GF-D8 (cell line): ENCODE measurements at regions not wholly inside any gene's neighbourhood (a gene's known extent, or its start where the extent isn't known, plus 50 kb on each side); places are given as distances from the start of the nearest gene placed in this dataset.
"Not testable (repeated sequence)": the region's sequence is repeated elsewhere in the genome, so short reads cannot be mapped to it uniquely, and the experiment has no call there.

Experiments
- DNase-seq: peaks from one replicate; lab custom pipeline; 2025; lab: John Stamatoyannopoulos, UW

DNA sequence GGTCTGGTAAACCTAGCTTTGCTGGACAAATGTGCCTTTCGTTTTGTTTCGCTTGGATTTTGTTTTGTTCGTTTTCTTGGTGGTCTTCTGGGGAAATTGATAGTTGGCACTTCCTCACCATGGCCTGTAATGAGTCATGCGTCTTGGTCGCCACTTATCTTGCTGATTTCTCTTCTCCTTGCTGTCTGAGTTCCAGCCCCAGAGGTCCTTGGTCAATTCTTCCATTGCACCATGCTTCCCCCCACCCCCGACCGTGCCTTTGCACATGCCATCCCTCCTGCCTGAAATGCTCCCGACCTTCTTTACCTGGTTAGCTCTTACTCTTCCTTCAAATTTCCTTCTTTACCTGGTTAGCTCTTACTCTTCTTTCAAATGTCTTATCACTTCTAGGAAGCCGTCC is 168.7 kb upstream of the MSX2 start:
- DNase-seq = no peak

DNA sequence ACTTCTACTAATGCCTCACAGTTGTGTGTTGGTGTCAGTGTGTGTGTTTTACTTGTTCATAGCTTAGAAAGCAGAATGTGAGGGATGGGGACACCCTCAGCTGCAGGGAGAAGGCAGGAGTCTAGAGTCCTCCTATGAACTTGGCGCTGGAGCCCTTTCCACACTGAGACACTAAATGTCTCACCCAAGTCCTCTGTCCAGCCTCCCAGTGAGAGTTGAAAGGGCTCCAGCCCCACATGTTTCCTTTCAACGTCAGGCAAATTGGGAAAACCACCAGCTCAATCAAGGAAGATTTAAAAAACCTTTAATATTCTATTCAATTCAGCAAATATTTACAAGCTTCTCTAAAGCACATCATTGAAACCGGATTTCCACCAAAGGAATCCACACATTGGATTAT is 167.6 kb upstream of the MSX2 start:
- DNase-seq = no peak

DNA sequence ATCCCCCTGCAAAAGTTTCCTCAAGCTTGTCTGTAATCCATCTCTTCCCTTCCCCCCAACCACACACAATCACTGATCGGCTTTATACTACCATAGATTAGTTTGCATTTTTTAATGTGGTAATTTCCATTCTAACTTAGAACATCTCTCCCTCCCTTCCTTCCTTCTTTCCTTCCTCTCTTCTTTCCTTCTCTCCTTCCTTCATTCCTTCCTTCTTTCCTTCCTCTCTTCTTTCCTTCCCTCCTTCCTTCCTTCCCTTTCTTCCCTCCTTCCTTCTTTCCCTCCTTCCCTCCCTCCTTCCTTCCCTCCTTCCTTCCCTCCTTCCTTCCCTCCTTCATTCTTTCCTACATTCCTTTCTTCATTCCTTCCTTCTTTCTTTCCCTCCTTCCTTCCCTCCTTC is 166.2 kb upstream of the MSX2 start:
- DNase-seq = no peak

DNA sequence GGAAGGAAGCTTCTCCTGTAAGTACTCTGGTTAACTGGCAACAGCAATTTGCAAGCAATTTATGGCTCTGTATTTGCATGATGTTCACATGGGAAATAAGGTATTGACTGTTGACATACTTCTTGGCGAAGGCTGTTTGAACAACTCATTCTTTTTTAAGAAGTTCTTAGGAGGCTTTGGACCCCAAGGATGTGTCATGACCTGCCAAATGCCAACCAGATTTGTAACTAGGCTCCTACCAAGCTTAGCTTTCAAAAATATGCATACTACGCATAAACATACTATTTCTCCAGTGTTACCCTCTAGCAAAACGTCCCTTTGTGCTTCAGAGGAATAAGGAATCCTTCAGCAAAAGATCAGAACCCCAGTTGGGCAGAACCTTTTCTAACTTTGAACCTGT is 165.2 kb upstream of the MSX2 start:
- no peak for DNase-seq

DNA sequence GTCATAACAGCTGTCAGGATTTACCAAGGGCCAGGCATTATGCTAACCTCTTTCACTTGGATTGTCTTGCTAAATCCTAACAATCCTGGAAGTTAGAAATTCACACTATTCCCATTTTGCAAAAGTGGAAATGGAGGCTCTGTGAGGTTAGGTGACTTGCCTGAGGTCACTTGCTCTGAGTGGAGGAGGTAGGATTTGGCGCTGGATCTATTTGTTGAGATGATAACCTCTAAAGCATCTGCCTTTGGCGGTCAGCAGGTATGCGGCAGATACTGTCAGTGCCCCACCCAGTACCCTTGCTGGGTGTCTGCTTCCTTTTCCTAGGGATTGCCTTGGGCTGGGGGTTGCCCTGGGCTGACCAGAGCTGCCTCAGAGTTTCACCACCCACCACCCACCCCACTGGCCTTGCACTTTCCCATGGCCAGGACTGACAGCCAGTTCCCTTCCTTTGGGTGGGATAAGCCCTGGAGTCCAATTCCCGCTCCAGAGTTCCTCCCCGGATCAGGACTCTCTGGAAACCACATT is 164.8 kb upstream of the MSX2 start:
- no peak for DNase-seq

DNA sequence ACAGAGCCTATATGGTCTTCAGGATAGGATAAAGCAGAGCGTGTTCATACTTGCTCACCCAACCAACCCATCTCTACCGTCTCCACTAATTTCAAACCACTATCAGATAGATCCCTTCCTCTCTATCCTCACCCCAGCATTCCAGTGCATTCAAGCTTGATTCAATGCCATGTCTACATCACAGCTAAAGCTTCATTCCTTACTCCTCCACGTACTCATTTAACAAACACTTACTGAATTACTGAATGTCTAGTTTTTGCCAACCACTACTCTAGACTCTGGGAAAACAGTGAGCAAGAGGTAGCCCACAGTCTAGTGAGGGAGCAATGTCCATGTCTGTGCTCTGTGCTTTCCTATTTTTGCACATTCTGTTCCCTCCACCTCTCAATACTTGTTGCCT is 163.5 kb upstream of the MSX2 start:
- no peak for DNase-seq

DNA sequence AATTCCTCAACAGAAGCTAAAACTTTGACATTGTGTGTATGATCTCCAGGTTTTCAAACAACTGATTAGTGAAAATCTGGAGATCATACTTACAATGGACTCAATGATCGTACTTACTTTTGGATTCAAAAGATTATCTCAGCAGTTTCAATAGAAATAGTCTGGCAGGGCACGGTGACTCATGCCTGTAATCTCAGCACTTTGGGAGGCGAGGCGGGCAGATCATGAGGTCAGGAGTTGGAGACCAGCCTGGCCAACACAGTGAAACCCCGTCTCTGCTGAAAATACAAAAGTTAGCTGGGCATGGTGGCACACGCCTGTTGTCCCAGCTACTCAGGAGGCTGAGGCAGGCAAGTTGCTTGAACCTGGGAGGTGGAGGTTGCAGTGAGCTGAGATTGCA is 161.3 kb upstream of the MSX2 start:
- DNase-seq = not testable (repeated sequence)

DNA sequence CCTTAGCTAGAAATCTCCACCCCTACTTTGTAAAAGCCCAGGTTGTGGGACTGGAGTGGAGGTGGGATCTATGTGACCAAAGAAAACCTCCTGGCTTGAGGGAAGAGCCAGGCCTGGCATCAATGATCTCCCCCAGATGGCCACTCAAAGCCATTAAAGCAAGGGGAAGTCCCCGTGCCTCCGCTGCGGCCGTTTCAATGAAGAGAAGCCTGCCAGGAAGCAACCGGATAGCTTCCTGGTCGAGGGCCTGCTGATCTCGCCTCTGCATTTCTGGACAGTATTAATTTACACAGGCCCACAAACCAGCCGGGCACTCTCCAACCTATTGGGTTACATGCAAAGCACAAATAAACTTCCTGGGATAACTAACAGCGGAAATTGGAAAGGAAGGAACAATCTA is 160.5 kb upstream of the MSX2 start:
- no peak for DNase-seq

DNA sequence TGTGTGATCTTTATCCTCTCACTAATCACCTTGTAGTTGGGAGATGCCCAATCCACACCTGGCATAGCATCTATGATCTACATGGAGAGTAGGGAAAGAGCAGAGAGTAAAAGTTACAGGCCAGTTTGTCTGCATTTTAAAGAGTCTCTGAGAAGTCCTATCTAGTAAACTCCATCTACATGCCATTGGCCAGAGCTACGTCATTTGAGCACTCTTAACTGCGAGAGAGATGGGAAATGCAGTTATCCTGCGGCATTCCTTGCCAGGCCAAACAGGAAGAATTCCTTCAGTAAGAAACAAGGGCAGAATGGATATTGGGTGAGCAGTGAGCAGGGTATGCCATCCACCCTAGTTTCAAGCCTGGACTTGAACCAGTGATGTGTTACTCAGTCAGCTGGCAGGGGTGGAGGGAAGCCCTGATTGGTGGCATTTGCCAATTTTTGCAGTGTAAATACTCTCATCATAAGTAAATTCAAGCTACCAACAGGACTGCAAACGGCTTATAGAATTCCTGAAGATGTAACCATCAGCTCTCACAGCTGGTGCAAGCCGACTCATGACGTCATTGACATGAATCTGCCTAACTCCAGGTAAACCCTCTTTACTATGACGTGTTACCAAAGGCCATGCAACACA is 156.8 kb upstream of the MSX2 start:
- no peak for DNase-seq

DNA sequence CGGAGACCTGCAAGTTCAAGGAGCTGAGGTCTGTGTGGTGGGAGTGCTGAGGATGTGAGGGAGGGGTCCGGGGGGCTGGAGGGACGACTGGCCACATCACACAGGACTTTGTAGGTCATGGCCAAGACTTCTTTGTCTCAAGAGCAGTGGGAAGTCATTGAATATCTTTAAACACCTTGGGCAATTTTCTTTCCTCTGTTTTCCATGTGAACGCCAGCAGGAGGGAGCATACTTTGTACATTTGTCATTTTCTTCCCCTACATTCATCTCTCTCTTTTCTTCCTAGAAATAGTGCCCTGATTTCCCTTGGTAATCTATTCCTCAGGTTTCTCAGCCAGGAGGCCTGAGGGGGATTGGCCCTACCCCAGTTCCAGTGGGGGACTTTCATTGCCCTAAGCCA is 153.7 kb upstream of the MSX2 start:
- DNase-seq = no peak

DNA sequence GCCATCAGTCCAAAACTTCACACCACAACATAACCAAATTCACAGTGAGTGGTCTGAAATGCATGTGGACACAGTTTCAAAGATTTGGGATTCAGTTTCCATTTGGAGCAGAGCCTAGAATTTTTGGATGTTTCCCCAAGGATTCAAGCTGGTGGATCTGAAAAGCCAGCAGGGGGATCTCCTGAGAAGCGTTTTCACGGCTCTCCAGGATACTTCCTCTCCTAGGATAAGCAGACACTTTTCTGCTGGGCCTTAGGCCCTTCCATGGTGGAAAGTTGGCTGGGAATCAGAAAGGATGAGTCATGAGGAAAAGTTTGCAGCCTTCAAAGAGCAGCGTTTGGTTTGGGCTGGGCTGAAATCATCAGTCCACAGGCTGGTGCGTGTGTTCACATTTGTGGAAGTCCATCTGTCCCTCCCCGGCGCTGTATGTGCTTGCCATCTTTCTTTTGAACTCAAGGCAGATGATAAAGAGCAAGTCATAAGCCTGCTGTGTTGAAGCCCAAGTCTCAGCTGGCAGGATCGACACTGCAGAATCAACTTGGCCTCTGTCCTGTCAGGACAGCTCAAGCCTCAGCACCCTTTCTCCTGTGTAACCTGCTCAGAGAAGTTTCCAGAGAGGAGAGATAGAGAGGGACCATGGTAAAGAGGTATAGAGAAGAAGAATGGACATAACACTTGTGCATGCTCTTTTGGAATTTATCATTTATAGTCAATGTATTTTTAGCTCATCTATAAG is 152.6 kb upstream of the MSX2 start:
- DNase-seq = no peak

DNA sequence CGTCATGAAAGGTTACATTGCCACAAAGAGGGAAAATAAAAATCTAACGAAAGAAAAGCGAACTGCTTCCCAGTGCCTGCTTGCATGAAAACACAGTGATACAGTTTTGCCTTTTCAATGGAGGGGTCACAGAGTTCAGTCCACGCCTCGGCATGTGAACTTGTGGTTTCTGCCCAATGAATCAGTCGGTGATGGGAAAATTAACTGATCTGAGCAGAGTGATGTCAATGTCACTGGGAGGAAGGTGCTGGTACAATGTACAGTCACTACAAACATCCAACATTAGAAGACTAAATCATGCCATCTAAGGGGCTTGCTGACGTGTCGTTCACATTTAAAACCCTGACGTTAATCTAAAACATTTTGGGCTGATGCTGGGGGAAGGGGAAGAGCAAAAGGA is 151.8 kb upstream of the MSX2 start:
- no peak for DNase-seq

DNA sequence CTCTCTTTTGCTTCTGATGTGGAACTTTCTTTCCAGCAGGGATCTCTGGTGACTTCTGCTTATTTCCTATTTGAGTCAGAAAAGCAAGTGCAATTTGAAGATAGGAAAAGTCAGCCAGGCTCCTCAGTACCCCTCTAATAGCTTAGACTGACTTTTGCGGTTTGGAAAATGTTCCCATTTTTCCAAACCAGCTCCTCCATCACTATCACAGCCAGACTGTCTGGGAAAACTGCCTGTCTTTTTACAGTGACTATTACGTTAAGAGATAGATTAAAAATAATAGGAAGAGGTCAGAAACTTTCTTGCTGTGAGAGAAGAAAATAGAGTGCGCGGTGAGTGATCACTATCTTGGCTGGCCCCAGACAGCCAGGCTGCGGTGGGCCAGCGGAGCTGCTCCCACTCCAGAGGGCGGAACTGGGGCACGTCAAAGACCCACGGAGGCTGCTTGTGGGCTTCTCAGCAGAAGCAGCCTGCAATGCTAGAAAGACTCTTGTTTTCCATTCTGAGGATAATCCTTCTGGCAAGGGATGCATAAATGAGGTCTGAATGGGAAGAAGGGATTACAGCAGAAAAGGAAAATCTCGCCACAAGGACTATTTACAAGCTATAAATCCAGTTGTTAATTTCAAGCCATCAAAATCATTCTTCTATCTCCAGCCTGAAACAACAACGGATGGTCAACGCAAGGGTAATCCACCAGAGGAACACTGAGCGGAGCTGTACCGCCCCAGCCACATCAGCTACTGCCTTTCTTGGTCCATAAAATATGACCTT is 151.0 kb upstream of the MSX2 start:
- DNase-seq = no peak

DNA sequence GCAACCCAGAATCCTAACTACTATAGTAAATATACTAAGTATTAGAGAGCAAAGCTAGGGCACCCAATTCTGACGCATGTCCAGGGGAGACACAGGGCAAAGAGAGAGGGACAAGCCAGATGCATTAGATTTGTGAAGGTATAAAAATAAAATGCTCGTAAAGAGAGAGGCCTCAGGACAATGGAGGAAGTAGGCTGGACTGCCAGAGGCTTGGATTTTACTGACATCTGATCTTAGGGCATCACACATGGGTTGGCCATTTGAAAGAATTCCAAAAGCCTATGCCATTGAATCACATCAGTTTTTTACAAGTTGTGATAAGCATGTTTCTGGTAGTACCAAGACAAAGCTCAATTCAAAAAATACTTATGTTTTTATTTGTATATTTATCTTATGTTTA is 149.3 kb upstream of the MSX2 start:
- no peak for DNase-seq

DNA sequence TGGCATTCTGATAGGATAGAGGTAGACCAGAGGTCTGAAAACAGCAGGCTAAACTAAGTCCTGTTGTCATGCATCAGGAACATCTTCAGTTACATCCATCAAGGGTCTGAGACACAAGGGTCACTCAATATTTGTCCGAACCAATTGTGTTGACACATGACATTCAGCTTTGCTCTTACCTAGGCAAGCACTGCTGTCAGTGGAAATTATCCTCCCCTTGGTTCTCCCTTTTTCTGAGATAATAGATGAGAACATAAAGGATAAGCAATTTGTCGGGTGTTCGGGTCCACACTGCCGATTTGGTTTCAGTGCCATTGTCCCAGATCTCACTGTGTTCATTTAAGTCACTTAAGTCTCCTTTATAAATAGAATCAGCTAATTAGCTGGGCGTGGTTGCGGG is 148.3 kb upstream of the MSX2 start:
- DNase-seq = no peak

DNA sequence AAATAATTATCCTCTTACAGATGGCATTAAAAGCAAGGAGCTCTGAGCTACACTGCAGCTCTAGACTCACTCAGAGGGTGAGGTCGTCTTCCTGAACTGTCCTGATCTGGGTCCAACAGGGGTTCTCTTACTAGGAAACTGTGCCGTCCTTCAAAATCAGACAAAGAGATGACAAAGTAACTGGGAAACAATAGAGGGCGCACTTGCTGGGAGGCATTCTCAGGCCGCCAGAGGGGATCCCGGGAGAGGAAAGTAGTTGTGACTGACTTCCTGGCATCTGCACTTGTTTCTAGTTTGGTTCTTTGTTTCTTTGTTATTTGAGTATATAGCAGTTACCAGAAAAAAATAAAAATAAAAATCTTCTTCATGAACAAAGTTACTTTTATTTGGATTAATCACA is 142.9 kb upstream of the MSX2 start:
- no peak for DNase-seq

DNA sequence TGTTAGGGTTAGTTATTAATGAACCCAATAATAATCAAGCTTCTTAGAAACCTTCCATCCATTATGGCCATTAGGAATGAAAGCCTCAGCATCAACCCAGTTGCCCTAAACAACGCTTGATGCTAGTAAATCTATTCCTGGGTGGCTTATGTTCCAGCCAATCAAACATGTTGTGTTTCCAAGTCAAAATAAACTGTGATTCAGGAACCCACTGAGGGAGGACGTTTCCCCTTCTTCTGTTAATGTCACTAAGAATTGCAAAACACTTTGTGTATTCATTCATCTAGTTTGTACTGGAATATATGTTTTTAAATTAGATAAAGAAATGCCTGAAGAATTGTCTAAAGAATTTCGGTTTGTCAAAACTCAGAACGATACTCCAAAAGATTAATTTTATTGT is 142.5 kb upstream of the MSX2 start:
- DNase-seq = no peak

DNA sequence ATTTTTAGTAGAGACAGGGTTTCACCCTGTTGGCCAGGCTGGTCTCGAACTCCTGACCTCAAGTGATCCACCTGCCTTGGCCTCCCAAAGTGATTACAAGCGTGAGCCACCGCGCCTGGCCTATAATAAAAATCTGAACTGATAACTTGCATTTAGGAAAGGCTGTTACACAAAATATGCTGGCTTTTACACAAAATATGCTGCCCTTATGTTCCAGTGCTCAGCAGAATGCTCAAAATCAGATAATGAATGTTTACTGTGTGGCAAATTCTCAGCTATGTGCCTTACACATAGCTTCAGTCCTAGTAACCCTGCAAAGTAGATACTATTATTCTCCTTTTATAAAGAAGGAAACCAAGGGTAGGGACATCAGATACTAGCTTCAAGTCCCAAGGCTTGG is 141.3 kb upstream of the MSX2 start:
- no peak for DNase-seq

DNA sequence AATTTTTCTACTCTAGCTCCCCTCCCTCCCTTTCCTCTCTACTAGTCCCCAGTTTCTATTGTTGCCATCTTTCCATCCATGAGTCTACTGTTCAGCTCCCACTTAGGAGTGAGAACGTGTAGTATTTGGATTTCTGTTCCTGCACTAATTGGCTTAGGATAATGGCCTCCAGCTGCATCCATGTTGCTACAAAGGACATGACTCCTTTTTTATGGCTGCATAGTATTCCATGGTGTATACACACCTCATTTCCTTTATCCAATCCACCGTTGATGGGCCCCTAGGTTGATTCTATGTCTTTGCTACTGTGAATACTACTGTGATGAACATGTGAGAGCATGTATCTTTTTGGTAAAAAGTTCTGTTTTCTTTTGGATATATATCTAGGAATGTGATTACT is 138.9 kb upstream of the MSX2 start:
- no peak for DNase-seq

DNA sequence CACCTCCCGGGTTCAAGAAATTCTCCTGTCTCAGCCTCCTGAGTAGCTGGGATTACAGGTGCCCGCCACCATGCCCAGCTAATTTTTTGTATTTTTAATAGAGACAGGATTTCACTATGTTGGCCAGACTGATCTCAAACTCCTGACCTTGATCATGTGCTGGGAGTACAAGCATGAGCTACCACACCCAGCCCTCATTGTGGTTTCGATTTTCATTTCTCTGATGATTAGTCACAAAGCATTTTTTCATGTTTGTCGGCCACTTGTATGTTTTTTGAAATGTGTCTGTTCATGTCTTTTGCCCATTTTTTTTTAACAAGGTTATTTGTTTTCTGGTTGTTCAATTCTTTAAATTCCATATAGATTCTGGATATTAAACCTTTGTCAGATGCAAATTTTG is 138.2 kb upstream of the MSX2 start:
- DNase-seq = not testable (repeated sequence)

DNA sequence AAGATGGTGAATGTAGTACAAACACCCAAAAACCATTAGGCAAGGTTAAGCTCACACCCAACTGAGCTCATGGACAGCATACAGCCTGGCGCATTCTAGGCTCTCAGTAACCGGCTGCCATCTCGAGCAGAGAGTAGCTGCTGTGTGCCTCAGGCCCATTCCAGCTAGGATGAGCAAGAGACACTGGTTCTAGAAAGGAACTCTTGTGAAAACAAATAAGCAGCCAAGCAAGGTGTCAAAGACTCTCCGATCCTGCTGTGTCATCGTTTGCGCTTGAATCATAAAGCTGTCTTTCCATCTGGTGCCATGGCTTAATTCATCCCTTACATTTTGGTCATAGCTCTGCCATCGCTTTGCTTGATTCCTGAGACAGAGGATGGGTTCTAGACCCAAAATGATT is 135.4 kb upstream of the MSX2 start:
- no peak for DNase-seq

DNA sequence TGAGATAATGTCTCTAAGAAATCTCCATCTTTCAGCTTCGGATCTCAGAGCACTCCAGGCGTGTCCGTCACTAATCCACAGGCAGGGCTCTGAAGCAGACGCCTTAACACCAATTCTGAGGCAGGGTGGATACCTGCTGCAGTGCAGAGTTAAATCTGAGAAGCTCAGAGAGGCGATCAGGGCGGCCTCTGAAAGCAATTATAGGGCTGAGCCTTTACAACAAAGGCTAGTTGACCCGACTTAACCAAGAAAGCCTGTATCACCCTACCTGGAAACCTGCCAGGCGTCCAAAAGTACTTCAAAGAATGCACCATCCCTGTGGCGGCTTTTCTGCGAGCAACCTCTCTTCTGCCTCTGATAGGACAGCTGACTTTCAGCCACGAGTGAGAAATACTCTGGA is 134.8 kb upstream of the MSX2 start:
- DNase-seq = no peak

DNA sequence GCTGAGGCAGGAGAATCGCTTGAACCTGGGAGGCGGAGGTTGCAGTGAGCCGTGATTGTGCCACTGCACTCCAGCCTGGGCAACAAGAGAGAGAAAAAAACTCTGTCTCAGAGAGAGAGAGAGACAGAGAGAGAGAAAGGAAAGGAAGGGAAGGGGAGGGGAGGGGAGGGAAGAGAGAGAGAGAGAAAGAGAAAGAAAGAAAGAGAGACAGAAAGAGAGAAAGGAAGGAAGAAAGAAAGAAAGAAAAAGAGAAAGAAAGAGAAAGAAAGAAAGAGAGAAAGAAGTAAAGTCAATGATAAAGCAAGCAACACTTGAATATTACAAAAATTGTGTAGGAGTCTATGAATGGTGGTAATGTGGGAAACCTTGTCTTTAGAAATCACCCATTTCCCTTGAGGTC is 133.6 kb upstream of the MSX2 start:
- no peak for DNase-seq
